K562 (cell line): ENCODE measurements at regions not wholly inside any gene's neighbourhood (a gene's known extent, or its start where the extent isn't known, plus 50 kb on each side); places are given as distances from the start of the nearest gene placed in this dataset.

Experiments
- ARID2 ChIP-seq: fragments of 450-650 bp; IDR thresholded peaks from 2 replicates; pipeline ENCODE4 v1.6.1; 2017; ENCODE audit warnings: antibody characterized with exemption, mild to moderate bottlenecking
- CAMTA2 ChIP-seq: fragments of 250-450 bp; sonication (Bioruptor Pico); conservative IDR thresholded peaks from 2 replicates; pipeline ENCODE4 v1.5.1; 2022
- MAX ChIP-seq: sonication (generic); formaldehyde crosslinking; IDR thresholded peaks from 2 replicates; pipeline ENCODE4 v1.9.0; 2022; ENCODE audit warnings: mild to moderate bottlenecking, missing genetic modification reagents
- NCOA1 ChIP-seq: fragments of 450-650 bp; IDR thresholded peaks from 2 replicates; pipeline ENCODE4 v1.6.1; 2016; ENCODE audit warnings: low read depth
- NCOA2 ChIP-seq, 2 experiments: fragments of 450-650 bp; IDR thresholded peaks; 2 replicates each; pipeline ENCODE4 v1.6.1; 2018; ENCODE audit warnings: mild to moderate bottlenecking in 2 of 2, moderate library complexity in 1 of 2; ENCODE audit not compliant: partially characterized antibody in 2 of 2
- POLR2AphosphoS5 ChIP-seq: IDR thresholded peaks from 2 replicates; pipeline ENCODE4 v1.6.1; 2011; ENCODE audit warnings: mild to moderate bottlenecking, low read depth, low read length, moderate library complexity; ENCODE audit not compliant: control insufficient read depth, insufficient read depth
- POLR2H ChIP-seq: IDR thresholded peaks from 2 replicates; pipeline ENCODE4 v1.6.1; 2016; ENCODE audit warnings: missing genetic modification characterization, low read depth, mild to moderate bottlenecking, control low read depth, missing compliant biosample characterization, moderate library complexity
- RAD21 ChIP-seq, 2 experiments: fragments of 250-450 bp in 1 of 2; fragments of 450-650 bp in 1 of 2; sonication (Bioruptor Pico) in 1 of 2; formaldehyde crosslinking in 1 of 2; IDR thresholded peaks in 1 of 2; conservative IDR thresholded peaks in 1 of 2; 2 replicates each; pipeline versions ENCODE4 v1.4.0 to v1.8.0; 2020 to 2022; ENCODE audit warnings: mild to moderate bottlenecking in 2 of 2, moderate library complexity in 1 of 2
- RBM15 ChIP-seq: fragments of 200-400 bp; formaldehyde crosslinking; IDR thresholded peaks from 2 replicates; pipeline ENCODE4 v1.6.1; 2018; ENCODE audit warnings: mild to moderate bottlenecking, low read length, moderate library complexity; ENCODE audit not compliant: insufficient read depth
- RFX1 ChIP-seq: fragments of 450-650 bp; IDR thresholded peaks from 2 replicates; pipeline ENCODE4 v1.6.1; 2016; ENCODE audit warnings: mild to moderate bottlenecking, moderate library complexity
- ZNF175 ChIP-seq: fragments of 200-800 bp; sonication (Bioruptor generic); IDR thresholded peaks from 2 replicates; pipeline ENCODE4 v1.6.1; 2016; ENCODE audit warnings: low read depth, mild to moderate bottlenecking, missing genetic modification characterization, missing compliant biosample characterization

- TF ChIP-seq CAMTA2 (CRISPR knock-in tag) (no peak), ARID2 (no peak), POLR2H (tag) (no peak), RBM15 (no peak), ZNF175 (CRISPR knock-in tag) (no peak), NCOA2 (IDR thresholded peaks at IDR 0.05; ENCODE audit: partially characterized antibody in 2 of 2) (no peak), RAD21 (CRISPR knock-in tag; conservative IDR thresholded peaks at IDR 0.05 in 1 of 2, IDR thresholded peaks at IDR 0.05 in 1 of 2) (no peak), POLR2AphosphoS5 (no peak), RFX1 (no peak), MAX (CRISPR knock-in tag) (no peak), NCOA1 (no peak)
Observed at GRCh38 chr17:34852614-34853013, 108.6 kb downstream of the CCT6B start.
